ENCODE measurements at regions not wholly inside any gene's neighbourhood (a gene's known extent, or its start where the extent isn't known, plus 50 kb on each side); places are given as distances from the start of the nearest gene placed in this dataset.

- Histone ChIP-seq H3K27me3 (ENCODE audit: control insufficient read depth, insufficient read depth, low read length) (no peaks in the 10 kb centered on the region), H3K36me3 (ENCODE audit: control insufficient read depth, insufficient read depth, low read length) (no peaks in the 10 kb centered on the region), H3K4me3 (ENCODE audit: low read depth, low read length) (no peak overlapping the region)
- no peak for DNase-seq (ENCODE audit: low read depth)
- no peak for TF ChIP-seq CTCF (IDR thresholded peaks at IDR 0.05; ENCODE audit: insufficient read depth, low read length, poor library complexity, severe bottlenecking)
Measured at GRCh38 chr14:87148655-87149054, 844.3 kb downstream of the GALC start.

GRCh38 chr14:87142551-87143211 lies 850.3 kb downstream of the GALC start:
- H3K4me3 ChIP-seq (ENCODE audit: low read depth, low read length), result no peak overlapping the region
- H3K36me3 ChIP-seq (ENCODE audit: control insufficient read depth, insufficient read depth, low read length), result no peaks in the 10 kb centered on the region
- TF ChIP-seq CTCF (IDR thresholded peaks at IDR 0.05; ENCODE audit: insufficient read depth, low read length, poor library complexity, severe bottlenecking), result no peak
- H3K27me3 ChIP-seq (ENCODE audit: control insufficient read depth, insufficient read depth, low read length), result no peaks in the 10 kb centered on the region
- no peak for DNase-seq (ENCODE audit: low read depth)

GRCh38 chr14:87141801-87142200 lies 851.2 kb downstream of the GALC start:
- no peaks in the 10 kb centered on the region for H3K27me3 ChIP-seq (ENCODE audit: control insufficient read depth, insufficient read depth, low read length)
- no peak overlapping the region for H3K4me3 ChIP-seq (ENCODE audit: low read depth, low read length)
- H3K36me3 ChIP-seq (ENCODE audit: control insufficient read depth, insufficient read depth, low read length), result no peaks in the 10 kb centered on the region
- no peak for TF ChIP-seq CTCF (IDR thresholded peaks at IDR 0.05; ENCODE audit: insufficient read depth, low read length, poor library complexity, severe bottlenecking)
- no peak for DNase-seq (ENCODE audit: low read depth)

GRCh38 chr14:87139299-87139698 lies 853.7 kb downstream of the GALC start:
- Histone ChIP-seq H3K4me3 (ENCODE audit: low read depth, low read length) (no peak overlapping the region), H3K27me3 (ENCODE audit: control insufficient read depth, insufficient read depth, low read length) (no peaks in the 10 kb centered on the region), H3K36me3 (ENCODE audit: control insufficient read depth, insufficient read depth, low read length) (no peaks in the 10 kb centered on the region)
- no peak for TF ChIP-seq CTCF (IDR thresholded peaks at IDR 0.05; ENCODE audit: insufficient read depth, low read length, poor library complexity, severe bottlenecking)
- DNase-seq (ENCODE audit: low read depth), result no peak

GRCh38 chr14:87133073-87133801 lies 859.7 kb downstream of the GALC start:
- no peaks in the 10 kb centered on the region for H3K36me3 ChIP-seq (ENCODE audit: control insufficient read depth, insufficient read depth, low read length)
- no peak for TF ChIP-seq CTCF (IDR thresholded peaks at IDR 0.05; ENCODE audit: insufficient read depth, low read length, poor library complexity, severe bottlenecking)
- H3K27me3 ChIP-seq (ENCODE audit: control insufficient read depth, insufficient read depth, low read length), result no peaks in the 10 kb centered on the region
- DNase-seq (ENCODE audit: low read depth), result peak; percentile 97
- H3K4me3 ChIP-seq (ENCODE audit: low read depth, low read length), result no peak overlapping the region

Measured in kidney epithelial cell (primary cell).